ENCODE measurements at regions not wholly inside any gene's neighbourhood (a gene's known extent, or its start where the extent isn't known, plus 50 kb on each side); places are given as distances from the start of the nearest gene placed in this dataset.
A peak's percentile ranks its signal among the peaks of the same experiment; 100 is the strongest.
"Not testable (repeated sequence)": the region's sequence is repeated elsewhere in the genome, so short reads cannot be mapped to it uniquely, and the experiment has no call there.

- no peaks in the 10 kb centered on the region for H3K9me3 Mint-ChIP-seq (ENCODE audit: unreplicated experiment)
- H3K27me3 Mint-ChIP-seq (ENCODE audit: insufficient read depth, unreplicated experiment), result no peaks in the 10 kb centered on the region
- TF ChIP-seq CTCF (IDR thresholded peaks at IDR 0.05; ENCODE audit: unreplicated experiment), result no peak
- DNase-seq (ENCODE audit: unreplicated experiment), result no peak
- BruUV-seq (replicated peaks), result no TSS peak
- no peak overlapping the region for H3K4me3 Mint-ChIP-seq (ENCODE audit: unreplicated experiment)
- no peaks in the 10 kb centered on the region for H3K4me1 Mint-ChIP-seq (ENCODE audit: insufficient read depth, unreplicated experiment)
- intact Hi-C loops (cut with micrococcal nuclease), result no loop called here
- ChIA-PET CTCF (interaction anchor here (1.1 kb wide), 1 partner anchor 54 kb away, joined by 4 read pairs; no protein-coding TSS in a partner anchor), POLR2A (interaction anchor here (0.7 kb wide), 1 partner anchor 85 kb away, joined by 4 read pairs; no protein-coding TSS in a partner anchor)
- H3K27ac Mint-ChIP-seq (ENCODE audit: low read depth, unreplicated experiment), result no peak overlapping the region
- no peaks in the 10 kb centered on the region for H3K36me3 Mint-ChIP-seq (ENCODE audit: insufficient read depth, unreplicated experiment)
These were observed 480.5 kb downstream of the TMEM135 start for GRCh38 chr11:87518266-87518665.

- ChIA-PET POLR2A (interaction anchor here (0.6 kb wide), 1 partner anchor 27 kb away, joined by 3 read pairs; no protein-coding TSS in a partner anchor), CTCF (interaction anchor here (0.6 to 1.1 kb wide), 2 partner anchors 54 to 66 kb away, joined by 3 to 4 read pairs; no protein-coding TSS in a partner anchor)
- Mint-ChIP-seq H3K9me3 (ENCODE audit: unreplicated experiment) (no peaks in the 10 kb centered on the region), H3K27me3 (ENCODE audit: insufficient read depth, unreplicated experiment) (no peaks in the 10 kb centered on the region), H3K36me3 (ENCODE audit: insufficient read depth, unreplicated experiment) (no peaks in the 10 kb centered on the region), H3K4me3 (ENCODE audit: unreplicated experiment) (no peak overlapping the region), H3K4me1 (ENCODE audit: insufficient read depth, unreplicated experiment) (no peaks in the 10 kb centered on the region), H3K27ac (ENCODE audit: low read depth, unreplicated experiment) (no peak overlapping the region)
- intact Hi-C loops (cut with micrococcal nuclease), result no loop called here
- no TSS peak for BruUV-seq (replicated peaks)
- DNase-seq (ENCODE audit: unreplicated experiment), result no peak
- TF ChIP-seq CTCF (IDR thresholded peaks at IDR 0.05; ENCODE audit: unreplicated experiment), result no peak
These were observed 479.6 kb downstream of the TMEM135 start for GRCh38 chr11:87517351-87517750.

GRCh38 chr11:87507722-87508121 lies 470.0 kb downstream of the TMEM135 start:
- H3K27me3 Mint-ChIP-seq (ENCODE audit: insufficient read depth, unreplicated experiment); CTCF ChIA-PET; H3K27ac Mint-ChIP-seq (ENCODE audit: low read depth, unreplicated experiment); H3K4me1 Mint-ChIP-seq (ENCODE audit: insufficient read depth, unreplicated experiment); POLR2A ChIA-PET; intact Hi-C loops (cut with micrococcal nuclease); BruUV-seq (replicated peaks); DNase-seq (ENCODE audit: unreplicated experiment); H3K9me3 Mint-ChIP-seq (ENCODE audit: unreplicated experiment); H3K4me3 Mint-ChIP-seq (ENCODE audit: unreplicated experiment); H3K36me3 Mint-ChIP-seq (ENCODE audit: insufficient read depth, unreplicated experiment): not testable (repeated sequence)

GRCh38 chr11:87506946-87507345 lies 469.2 kb downstream of the TMEM135 start:
- H3K27ac Mint-ChIP-seq (ENCODE audit: low read depth, unreplicated experiment); H3K36me3 Mint-ChIP-seq (ENCODE audit: insufficient read depth, unreplicated experiment); intact Hi-C loops (cut with micrococcal nuclease); POLR2A ChIA-PET; DNase-seq (ENCODE audit: unreplicated experiment); H3K27me3 Mint-ChIP-seq (ENCODE audit: insufficient read depth, unreplicated experiment); H3K4me3 Mint-ChIP-seq (ENCODE audit: unreplicated experiment); H3K9me3 Mint-ChIP-seq (ENCODE audit: unreplicated experiment); BruUV-seq (replicated peaks); CTCF ChIA-PET; H3K4me1 Mint-ChIP-seq (ENCODE audit: insufficient read depth, unreplicated experiment): not testable (repeated sequence)

GRCh38 chr11:87501388-87501787 lies 463.7 kb downstream of the TMEM135 start:
- intact Hi-C loops (cut with micrococcal nuclease), result no loop called here
- no peaks in the 10 kb centered on the region for H3K9me3 Mint-ChIP-seq (ENCODE audit: unreplicated experiment)
- TF ChIP-seq CTCF (IDR thresholded peaks at IDR 0.05; ENCODE audit: unreplicated experiment), result no peak
- BruUV-seq (replicated peaks), result no TSS peak
- DNase-seq (ENCODE audit: unreplicated experiment), result peak; percentile 6
- no peak overlapping the region for H3K4me3 Mint-ChIP-seq (ENCODE audit: unreplicated experiment)
- H3K27me3 Mint-ChIP-seq (ENCODE audit: insufficient read depth, unreplicated experiment), result no peaks in the 10 kb centered on the region
- H3K27ac Mint-ChIP-seq (ENCODE audit: low read depth, unreplicated experiment), result no peak overlapping the region
- CTCF ChIA-PET, result interaction anchor here (1.1 kb wide), 1 partner anchor 220 kb away, joined by 6 read pairs; no protein-coding TSS in a partner anchor
- no peaks in the 10 kb centered on the region for H3K4me1 Mint-ChIP-seq (ENCODE audit: insufficient read depth, unreplicated experiment)
- POLR2A ChIA-PET, result no interaction called here
- no peaks in the 10 kb centered on the region for H3K36me3 Mint-ChIP-seq (ENCODE audit: insufficient read depth, unreplicated experiment)

GRCh38 chr11:87494936-87495335 lies 457.2 kb downstream of the TMEM135 start:
- H3K36me3 Mint-ChIP-seq (ENCODE audit: insufficient read depth, unreplicated experiment); intact Hi-C loops (cut with micrococcal nuclease); CTCF ChIA-PET; BruUV-seq (replicated peaks); H3K27ac Mint-ChIP-seq (ENCODE audit: low read depth, unreplicated experiment); H3K4me1 Mint-ChIP-seq (ENCODE audit: insufficient read depth, unreplicated experiment); H3K27me3 Mint-ChIP-seq (ENCODE audit: insufficient read depth, unreplicated experiment); POLR2A ChIA-PET; H3K9me3 Mint-ChIP-seq (ENCODE audit: unreplicated experiment); H3K4me3 Mint-ChIP-seq (ENCODE audit: unreplicated experiment); DNase-seq (ENCODE audit: unreplicated experiment): not testable (repeated sequence)

GRCh38 chr11:87494026-87494425 lies 456.3 kb downstream of the TMEM135 start:
- DNase-seq (ENCODE audit: unreplicated experiment); H3K27me3 Mint-ChIP-seq (ENCODE audit: insufficient read depth, unreplicated experiment); BruUV-seq (replicated peaks); H3K4me3 Mint-ChIP-seq (ENCODE audit: unreplicated experiment); H3K9me3 Mint-ChIP-seq (ENCODE audit: unreplicated experiment); H3K4me1 Mint-ChIP-seq (ENCODE audit: insufficient read depth, unreplicated experiment); POLR2A ChIA-PET; intact Hi-C loops (cut with micrococcal nuclease); H3K27ac Mint-ChIP-seq (ENCODE audit: low read depth, unreplicated experiment); H3K36me3 Mint-ChIP-seq (ENCODE audit: insufficient read depth, unreplicated experiment): not testable (repeated sequence)
- CTCF ChIA-PET, result interaction anchor here (0.9 to 1.2 kb wide), 2 partner anchors 10 to 140 kb away, joined by 3 to 4 read pairs; no protein-coding TSS in a partner anchor

Data from MCF 10A (cell line).